Nephron (organoid): ENCODE measurements at regions not wholly inside any gene's neighbourhood (a gene's known extent, or its start where the extent isn't known, plus 50 kb on each side); places are given as distances from the start of the nearest gene placed in this dataset.

Experiments used
- H3K27ac Mint-ChIP-seq, 3 experiments: 2 replicates each; pipeline ENCODE4 v1.8.0; 2020; ENCODE audit warnings: mixed read lengths in 3 of 3, mild to moderate bottlenecking in 2 of 3, moderate library complexity in 1 of 3
- H3K27me3 Mint-ChIP-seq: 2 replicates; pipeline ENCODE4 v1.8.0; 2021; ENCODE audit warnings: low read depth, mild to moderate bottlenecking, moderate library complexity, mixed read lengths
- H3K36me3 Mint-ChIP-seq: 2 replicates; pipeline ENCODE4 v1.8.0; 2020; ENCODE audit warnings: low read depth, mixed read lengths
- H3K4me1 Mint-ChIP-seq: 2 replicates; pipeline ENCODE4 v1.8.0; 2020; ENCODE audit warnings: mixed read lengths
- H3K4me3 Mint-ChIP-seq, 3 experiments: 2 replicates each; pipeline ENCODE4 v1.8.0; 2020; ENCODE audit warnings: mild to moderate bottlenecking in 3 of 3, mixed read lengths in 3 of 3, moderate library complexity in 2 of 3
- H3K9me3 Mint-ChIP-seq: 2 replicates; pipeline ENCODE4 v1.8.0; 2020; ENCODE audit warnings: mixed read lengths
- CTCF ChIP-seq, 3 experiments: fragments of 200-600 bp; sonication (generic); IDR thresholded peaks; one replicate each; pipeline ENCODE4 v1.5.0; 2021; ENCODE audit warnings: antibody characterized with exemption in 3 of 3; ENCODE audit not compliant: unreplicated experiment in 3 of 3

- Mint-ChIP-seq H3K36me3 (no peaks in the 10 kb centered on the region), H3K9me3 (no peaks in the 10 kb centered on the region), H3K27ac (peak overlapping the region in 1 of 3 experiments; percentile 34), H3K4me3 (no peak overlapping the region), H3K27me3 (no peaks in the 10 kb centered on the region), H3K4me1 (peaks cover 4% of the 10 kb centered on the region)
- no peak for TF ChIP-seq CTCF (IDR thresholded peaks at IDR 0.05; ENCODE audit: unreplicated experiment in 3 of 3)
Observed at GRCh38 chr11:96447208-96448110, 57.6 kb downstream of the JRKL start.

GRCh38 chr11:96448225-96448624 lies 58.4 kb downstream of the JRKL start:
- Mint-ChIP-seq H3K36me3 (no peaks in the 10 kb centered on the region), H3K9me3 (no peaks in the 10 kb centered on the region), H3K4me3 (no peak overlapping the region), H3K27ac (no peak overlapping the region), H3K27me3 (no peaks in the 10 kb centered on the region), H3K4me1 (peaks cover 4% of the 10 kb centered on the region)
- no peak for TF ChIP-seq CTCF (IDR thresholded peaks at IDR 0.05; ENCODE audit: unreplicated experiment in 3 of 3)

GRCh38 chr11:96456111-96456510 lies 66.3 kb downstream of the JRKL start:
- peaks cover 3% of the 10 kb centered on the region for H3K27me3 Mint-ChIP-seq
- peaks cover 3% of the 10 kb centered on the region for H3K9me3 Mint-ChIP-seq
- H3K27ac Mint-ChIP-seq, result no peak overlapping the region
- TF ChIP-seq CTCF (IDR thresholded peaks at IDR 0.05; ENCODE audit: unreplicated experiment in 3 of 3), result no peak
- H3K4me3 Mint-ChIP-seq, result no peak overlapping the region
- H3K4me1 Mint-ChIP-seq, result no peaks in the 10 kb centered on the region
- no peaks in the 10 kb centered on the region for H3K36me3 Mint-ChIP-seq

GRCh38 chr11:96459751-96460150 lies 69.9 kb downstream of the JRKL start:
- Mint-ChIP-seq H3K36me3 (no peaks in the 10 kb centered on the region), H3K27me3 (peaks cover 3% of the 10 kb centered on the region), H3K27ac (no peak overlapping the region), H3K4me1 (peaks cover 6% of the 10 kb centered on the region), H3K4me3 (no peak overlapping the region), H3K9me3 (peaks cover 3% of the 10 kb centered on the region)
- no peak for TF ChIP-seq CTCF (IDR thresholded peaks at IDR 0.05; ENCODE audit: unreplicated experiment in 3 of 3)

GRCh38 chr11:96461871-96462270 lies 72.1 kb downstream of the JRKL start:
- Mint-ChIP-seq H3K9me3 (peaks cover 3% of the 10 kb centered on the region), H3K27me3 (peaks cover 2% of the 10 kb centered on the region), H3K4me3 (no peak overlapping the region), H3K27ac (no peak overlapping the region), H3K4me1 (peaks cover 9% of the 10 kb centered on the region), H3K36me3 (no peaks in the 10 kb centered on the region)
- TF ChIP-seq CTCF (IDR thresholded peaks at IDR 0.05; ENCODE audit: unreplicated experiment in 3 of 3), result no peak
